ENCODE measurements at regions not wholly inside any gene's neighbourhood (a gene's known extent, or its start where the extent isn't known, plus 50 kb on each side); places are given as distances from the start of the nearest gene placed in this dataset.
A peak's percentile ranks its signal among the peaks of the same experiment; 100 is the strongest.
"Not testable (repeated sequence)": the region's sequence is repeated elsewhere in the genome, so short reads cannot be mapped to it uniquely, and the experiment has no call there.

GRCh38 chr11:128161436-128161835, 425.9 kb downstream of the ETS1 start:
- DNase-seq (ENCODE audit: low read depth in 2 of 2) = no peak

GRCh38 chr11:128158860-128159259, 428.5 kb downstream of the ETS1 start:
- DNase-seq (ENCODE audit: low read depth in 2 of 2) = no peak

- DNase-seq (ENCODE audit: low read depth in 2 of 2) = peak; percentile 20 to 41
These were observed 429.7 kb downstream of the ETS1 start for GRCh38 chr11:128157423-128158298.

- DNase-seq (ENCODE audit: low read depth in 2 of 2) = no peak
These were observed 430.9 kb downstream of the ETS1 start for GRCh38 chr11:128156486-128156885.

GRCh38 chr11:128155590-128155989, 431.8 kb downstream of the ETS1 start:
- DNase-seq (ENCODE audit: low read depth in 2 of 2) = no peak

GRCh38 chr11:128153697-128154048, 433.7 kb downstream of the ETS1 start:
- no peak for DNase-seq (ENCODE audit: low read depth in 2 of 2)

GRCh38 chr11:128152796-128153696, 434.3 kb downstream of the ETS1 start:
- no peak for DNase-seq (ENCODE audit: low read depth in 2 of 2)

- DNase-seq (ENCODE audit: low read depth in 2 of 2) = no peak
These were observed 435.6 kb downstream of the ETS1 start for GRCh38 chr11:128151780-128152179.

GRCh38 chr11:128151338-128151737, 436.0 kb downstream of the ETS1 start:
- no peak for DNase-seq (ENCODE audit: low read depth in 2 of 2)

- DNase-seq (ENCODE audit: low read depth in 2 of 2) = no peak
These were observed 439.1 kb downstream of the ETS1 start for GRCh38 chr11:128148208-128148607.

- no peak for DNase-seq (ENCODE audit: low read depth in 2 of 2)
These were observed 440.3 kb downstream of the ETS1 start for GRCh38 chr11:128146926-128147605.

- DNase-seq (ENCODE audit: low read depth in 2 of 2) = not testable (repeated sequence)
These were observed 447.1 kb downstream of the ETS1 start for GRCh38 chr11:128140293-128140692.

GRCh38 chr11:128135451-128135850, 451.9 kb downstream of the ETS1 start:
- DNase-seq (ENCODE audit: low read depth in 2 of 2) = no peak

- no peak for DNase-seq (ENCODE audit: low read depth in 2 of 2)
These were observed 453.9 kb downstream of the ETS1 start for GRCh38 chr11:128133501-128133900.

GRCh38 chr11:128130052-128130451, 457.3 kb downstream of the ETS1 start:
- DNase-seq (ENCODE audit: low read depth in 2 of 2) = no peak

GRCh38 chr11:128125723-128126122, 461.6 kb downstream of the ETS1 start:
- no peak for DNase-seq (ENCODE audit: low read depth in 2 of 2)

- no peak for DNase-seq (ENCODE audit: low read depth in 2 of 2)
These were observed 470.5 kb downstream of the ETS1 start for GRCh38 chr11:128116885-128117284.

GRCh38 chr11:128116447-128116846, 470.9 kb downstream of the ETS1 start:
- DNase-seq (ENCODE audit: low read depth in 2 of 2) = no peak

- no peak for DNase-seq (ENCODE audit: low read depth in 2 of 2)
These were observed 481.4 kb downstream of the ETS1 start for GRCh38 chr11:128105950-128106349.

- no peak for DNase-seq (ENCODE audit: low read depth in 2 of 2)
These were observed 481.8 kb downstream of the ETS1 start for GRCh38 chr11:128105511-128105910.

- DNase-seq (ENCODE audit: low read depth in 2 of 2) = no peak
These were observed 484.0 kb downstream of the ETS1 start for GRCh38 chr11:128103278-128103873.

- no peak for DNase-seq (ENCODE audit: low read depth in 2 of 2)
These were observed 488.6 kb downstream of the ETS1 start for GRCh38 chr11:128098781-128099180.
